ENCODE measurements at regions not wholly inside any gene's neighbourhood (a gene's known extent, or its start where the extent isn't known, plus 50 kb on each side); places are given as distances from the start of the nearest gene placed in this dataset.
"Not testable (repeated sequence)": the region's sequence is repeated elsewhere in the genome, so short reads cannot be mapped to it uniquely, and the experiment has no call there.

GRCh38 chr12:75692876-75693275 is 181.5 kb upstream of the KRR1 start:
- H3K4me1 ChIP-seq = no peaks in the 10 kb centered on the region
- H3K4me3 ChIP-seq = no peak overlapping the region
- H3K36me3 ChIP-seq = no peaks in the 10 kb centered on the region
- intact Hi-C loops (cut with DNase I) = no loop called here
- no peak overlapping the region for H3K9ac ChIP-seq (ENCODE audit: low read depth in 2 of 2, low read length in 2 of 2)
- H3K27ac ChIP-seq = no peak overlapping the region
- no peaks in the 10 kb centered on the region for H3K27me3 ChIP-seq
- no peaks in the 10 kb centered on the region for H3K9me3 ChIP-seq
- no peak for TF ChIP-seq CTCF (IDR thresholded peaks at IDR 0.05)
- DNase-seq = no peak

- no peak for DNase-seq
- no peak for TF ChIP-seq CTCF (IDR thresholded peaks at IDR 0.05)
- no peak overlapping the region for H3K4me3 ChIP-seq
- no peak overlapping the region for H3K27ac ChIP-seq
- H3K9ac ChIP-seq (ENCODE audit: low read depth in 2 of 2, low read length in 2 of 2) = no peak overlapping the region
- no peaks in the 10 kb centered on the region for H3K27me3 ChIP-seq
- H3K9me3 ChIP-seq = no peaks in the 10 kb centered on the region
- H3K36me3 ChIP-seq = no peaks in the 10 kb centered on the region
- intact Hi-C loops (cut with DNase I) = no loop called here
- H3K4me1 ChIP-seq = no peaks in the 10 kb centered on the region
These were observed 179.0 kb upstream of the KRR1 start for GRCh38 chr12:75690296-75690955.

- H3K4me1 ChIP-seq; H3K27ac ChIP-seq; H3K36me3 ChIP-seq; DNase-seq; H3K4me3 ChIP-seq; H3K27me3 ChIP-seq; intact Hi-C loops (cut with DNase I); H3K9me3 ChIP-seq; H3K9ac ChIP-seq (ENCODE audit: low read depth in 2 of 2, low read length in 2 of 2): not testable (repeated sequence)
These were observed 174.8 kb upstream of the KRR1 start for GRCh38 chr12:75686233-75686632.

- Histone ChIP-seq H3K36me3 (no peaks in the 10 kb centered on the region), H3K9ac (ENCODE audit: low read depth in 2 of 2, low read length in 2 of 2) (no peak overlapping the region), H3K27me3 (no peaks in the 10 kb centered on the region), H3K27ac (no peak overlapping the region), H3K9me3 (no peaks in the 10 kb centered on the region), H3K4me1 (no peaks in the 10 kb centered on the region), H3K4me3 (no peak overlapping the region)
- TF ChIP-seq CTCF (IDR thresholded peaks at IDR 0.05) = no peak
- intact Hi-C loops (cut with DNase I) = no loop called here
- DNase-seq = no peak
These were observed 174.3 kb upstream of the KRR1 start for GRCh38 chr12:75685617-75686225.

- intact Hi-C loops (cut with DNase I) = no loop called here
- TF ChIP-seq CTCF (IDR thresholded peaks at IDR 0.05) = no peak
- Histone ChIP-seq H3K27ac (no peak overlapping the region), H3K36me3 (no peaks in the 10 kb centered on the region), H3K9me3 (no peaks in the 10 kb centered on the region), H3K27me3 (no peaks in the 10 kb centered on the region), H3K4me1 (no peaks in the 10 kb centered on the region), H3K4me3 (no peak overlapping the region), H3K9ac (ENCODE audit: low read depth in 2 of 2, low read length in 2 of 2) (no peak overlapping the region)
- DNase-seq = no peak
These were observed 173.5 kb upstream of the KRR1 start for GRCh38 chr12:75684678-75685616.

- H3K4me3 ChIP-seq; H3K27ac ChIP-seq; H3K9me3 ChIP-seq; intact Hi-C loops (cut with DNase I); DNase-seq; H3K36me3 ChIP-seq; H3K9ac ChIP-seq (ENCODE audit: low read depth in 2 of 2, low read length in 2 of 2); H3K4me1 ChIP-seq; H3K27me3 ChIP-seq: not testable (repeated sequence)
These were observed 172.7 kb upstream of the KRR1 start for GRCh38 chr12:75683995-75684586.

Data from colonic mucosa (tissue), 4 donors.